GM18868 (cell line): ENCODE measurements at regions not wholly inside any gene's neighbourhood (a gene's known extent, or its start where the extent isn't known, plus 50 kb on each side); places are given as distances from the start of the nearest gene placed in this dataset.
"Not testable (repeated sequence)": the region's sequence is repeated elsewhere in the genome, so short reads cannot be mapped to it uniquely, and the experiment has no call there.

Experiments
- ATAC-seq: cut with Tn5 transposase; IDR thresholded peaks from one replicate; pipeline ENCODE4 v1.9.1; 2021; ENCODE audit warnings: mild to moderate bottlenecking, moderate library complexity; ENCODE audit not compliant: unreplicated experiment

GRCh38 chr5:173496129-173496882 lies 120.1 kb downstream of the BOD1 start:
- no peak for ATAC-seq

GRCh38 chr5:173495225-173495904 lies 121.1 kb downstream of the BOD1 start:
- no peak for ATAC-seq

DNA sequence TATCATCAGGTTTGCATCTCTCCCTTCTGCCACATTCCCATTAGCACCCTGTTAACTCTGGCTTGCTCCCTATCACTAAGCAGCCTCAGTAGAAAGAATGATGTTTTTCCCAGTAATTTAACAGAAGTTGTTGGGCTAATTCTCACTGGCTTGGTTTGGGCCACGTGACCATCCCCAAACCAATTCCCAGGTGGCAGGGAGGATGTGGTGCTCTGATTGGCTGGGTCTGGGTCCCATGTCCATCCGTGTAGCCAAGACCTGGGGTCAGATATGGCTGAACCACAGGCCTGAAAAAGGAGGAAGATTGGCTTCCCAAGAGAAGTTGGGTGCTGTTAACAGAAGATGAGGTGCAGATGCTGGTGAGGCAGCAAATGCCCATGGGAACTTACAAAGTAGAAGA lies 122.0 kb downstream of the BOD1 start:
- no peak for ATAC-seq

GRCh38 chr5:173493846-173494245 lies 122.6 kb downstream of the BOD1 start:
- ATAC-seq, result no peak

- ATAC-seq, result no peak
Measured at GRCh38 chr5:173493040-173493439, 123.4 kb downstream of the BOD1 start.

DNA sequence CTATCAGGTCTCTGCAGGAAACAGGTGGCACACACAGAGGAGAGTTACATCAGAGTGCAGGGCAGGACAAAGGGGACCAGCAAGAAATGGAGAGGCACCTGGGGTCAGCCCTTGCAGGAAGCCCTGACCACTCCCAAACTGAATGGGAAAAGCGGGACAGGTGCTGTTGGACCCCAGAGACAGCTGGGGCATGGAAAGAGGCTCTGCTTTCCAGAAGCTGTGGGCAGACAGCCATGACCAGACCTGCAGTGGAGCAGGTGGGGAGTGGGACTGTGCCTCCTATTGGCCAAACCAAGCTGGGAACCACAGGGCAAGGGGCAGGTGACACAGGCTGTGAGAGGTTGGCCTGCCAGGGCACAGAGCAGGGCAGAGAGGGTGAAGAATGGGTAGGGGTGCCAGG lies 125.8 kb downstream of the BOD1 start:
- no peak for ATAC-seq

GRCh38 chr5:173488144-173488543 lies 128.3 kb downstream of the BOD1 start:
- ATAC-seq, result no peak

- ATAC-seq, result no peak
Measured at GRCh38 chr5:173487300-173487699, 129.2 kb downstream of the BOD1 start.

- no peak for ATAC-seq
Measured at GRCh38 chr5:173486355-173487225, 129.9 kb downstream of the BOD1 start.

- no peak for ATAC-seq
Measured at GRCh38 chr5:173484569-173484968, 131.9 kb downstream of the BOD1 start.

- not testable (repeated sequence) for ATAC-seq
Measured at GRCh38 chr5:173483599-173483998, 132.9 kb downstream of the BOD1 start.

DNA sequence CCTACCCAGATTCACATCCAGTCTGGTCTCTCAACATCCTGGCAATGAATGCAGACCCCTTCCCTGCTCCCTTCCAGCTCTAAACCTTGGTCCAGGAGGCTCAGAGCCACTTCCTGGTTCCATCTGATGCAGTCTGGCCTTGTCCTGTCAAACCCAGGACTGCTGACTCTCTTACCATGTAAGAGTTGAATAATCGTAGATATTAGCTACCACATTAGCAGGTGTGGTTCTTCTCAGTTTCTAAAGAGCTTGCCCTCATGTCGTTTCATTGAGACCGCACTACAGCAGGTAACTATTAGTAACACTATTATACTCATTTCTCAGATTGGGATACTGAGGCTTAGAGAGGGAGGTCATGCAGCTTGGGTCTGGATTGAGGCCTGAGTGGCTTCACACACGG lies 133.3 kb downstream of the BOD1 start:
- ATAC-seq, result no peak

DNA sequence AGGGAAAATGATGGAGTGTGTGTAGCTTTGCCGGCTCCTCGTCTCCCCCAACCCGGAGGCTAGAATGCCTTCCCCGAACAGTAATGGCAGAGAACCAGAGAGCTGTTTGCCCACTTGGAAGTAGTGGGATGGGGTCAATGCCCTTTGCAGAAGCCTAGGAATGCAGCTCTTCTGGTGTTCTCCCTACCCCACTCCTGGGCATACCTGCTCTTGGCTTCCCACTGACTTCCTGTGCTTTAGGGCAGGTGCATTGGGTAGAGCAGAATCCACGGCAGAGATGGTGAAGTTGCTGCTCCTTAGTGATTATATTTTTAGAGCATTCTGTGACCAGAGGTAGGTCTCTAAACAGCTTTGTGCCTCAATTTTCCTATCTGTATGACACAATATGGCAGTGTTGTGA lies 134.6 kb downstream of the BOD1 start:
- no peak for ATAC-seq

- ATAC-seq, result no peak
Measured at GRCh38 chr5:173480896-173481295, 135.6 kb downstream of the BOD1 start.

GRCh38 chr5:173479711-173480110 lies 136.7 kb downstream of the BOD1 start:
- ATAC-seq, result no peak

GRCh38 chr5:173477345-173478040 lies 139.0 kb downstream of the BOD1 start:
- no peak for ATAC-seq

DNA sequence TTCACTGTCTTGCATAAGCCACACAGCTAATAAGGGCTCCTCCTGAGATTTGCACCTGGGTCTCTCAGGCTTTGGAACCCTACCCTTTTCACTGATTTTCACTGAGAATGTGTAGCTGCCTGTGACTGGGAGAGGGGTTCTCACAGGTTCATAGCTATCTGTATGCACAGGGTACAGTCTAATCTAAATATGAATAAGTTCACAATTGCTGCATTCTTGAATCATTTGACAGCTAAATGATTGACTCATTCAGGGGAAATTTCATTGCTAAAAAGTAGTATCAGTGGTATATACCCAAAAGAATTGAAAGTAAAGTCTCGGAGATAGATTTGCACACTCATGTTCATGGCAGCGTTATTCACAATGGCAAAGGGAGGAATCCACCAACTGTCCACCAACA lies 140.7 kb downstream of the BOD1 start:
- ATAC-seq, result no peak

DNA sequence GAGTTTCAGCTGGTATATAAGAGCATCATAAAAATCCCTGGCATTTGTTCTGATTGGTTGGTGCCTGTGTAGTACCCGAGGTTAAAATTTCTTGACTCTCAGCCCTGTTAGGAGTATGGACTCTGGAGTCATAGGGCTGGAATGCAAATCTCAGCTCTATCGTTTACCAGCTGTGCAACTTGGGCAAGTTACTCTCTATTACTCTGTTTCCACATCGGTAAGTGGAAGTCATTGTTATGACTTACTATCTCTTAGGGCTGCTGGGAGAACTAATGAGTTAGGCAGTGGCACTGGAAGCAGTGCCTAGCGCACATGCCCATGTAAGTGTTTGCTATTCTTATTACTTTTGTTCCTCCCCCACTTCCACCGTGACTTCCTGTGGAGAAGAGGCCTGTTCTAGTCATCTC lies 141.6 kb downstream of the BOD1 start:
- ATAC-seq, result no peak

- ATAC-seq, result no peak
Measured at GRCh38 chr5:173473288-173473687, 143.2 kb downstream of the BOD1 start.

DNA sequence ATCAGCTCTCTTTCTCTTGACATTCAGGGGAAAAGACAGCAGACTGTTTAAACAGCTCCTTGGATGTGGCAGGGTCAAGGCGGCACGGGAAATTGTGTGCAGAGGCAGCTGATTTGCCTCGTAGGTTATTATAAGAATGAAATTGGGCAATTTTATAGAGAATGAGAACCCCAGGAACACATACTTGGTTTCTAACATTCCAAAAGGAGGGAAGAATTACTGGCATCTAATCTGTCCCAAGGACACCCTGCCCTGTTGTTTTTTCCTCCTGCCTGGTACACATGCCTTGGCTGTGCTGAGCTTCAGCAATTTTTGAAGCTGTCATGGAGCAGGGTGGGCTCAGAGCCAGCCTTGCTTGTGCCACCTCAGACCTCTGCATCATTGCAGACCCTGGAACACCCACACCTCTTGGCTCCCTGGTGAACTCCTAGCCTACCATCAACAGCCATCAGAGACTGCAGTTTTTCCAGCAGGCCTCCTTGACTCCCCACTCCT lies 143.6 kb downstream of the BOD1 start:
- no peak for ATAC-seq

- no peak for ATAC-seq
Measured at GRCh38 chr5:173472164-173472563, 143.9 kb upstream of the STC2 start.
